ENCODE measurements at regions not wholly inside any gene's neighbourhood (a gene's known extent, or its start where the extent isn't known, plus 50 kb on each side); places are given as distances from the start of the nearest gene placed in this dataset.

DNA sequence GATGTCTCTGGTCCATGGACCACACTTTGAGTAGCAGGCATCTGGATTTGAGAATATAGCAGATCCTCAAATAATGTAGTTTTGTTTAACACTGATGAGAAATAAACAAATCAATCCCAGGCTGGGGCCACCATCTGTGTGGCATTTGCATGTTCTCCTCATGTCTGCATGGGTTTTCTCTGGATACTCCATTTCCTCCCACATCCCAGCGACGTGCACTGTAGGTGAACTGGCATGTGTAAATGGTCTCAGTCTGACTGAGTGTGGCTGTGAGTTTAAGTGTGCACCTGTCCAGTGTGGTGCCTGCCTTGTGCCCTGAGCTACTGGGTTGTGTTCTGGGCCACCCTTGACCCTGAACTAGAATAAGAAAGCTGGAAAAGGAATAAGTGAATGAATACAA is 66.3 kb upstream of the NANOGP8 start:
- FAIRE-seq: no peak
- Histone ChIP-seq H3K4me2 (ENCODE audit: low read length) (no peak overlapping the region), H3K9ac (ENCODE audit: low read length) (no peak overlapping the region)

DNA sequence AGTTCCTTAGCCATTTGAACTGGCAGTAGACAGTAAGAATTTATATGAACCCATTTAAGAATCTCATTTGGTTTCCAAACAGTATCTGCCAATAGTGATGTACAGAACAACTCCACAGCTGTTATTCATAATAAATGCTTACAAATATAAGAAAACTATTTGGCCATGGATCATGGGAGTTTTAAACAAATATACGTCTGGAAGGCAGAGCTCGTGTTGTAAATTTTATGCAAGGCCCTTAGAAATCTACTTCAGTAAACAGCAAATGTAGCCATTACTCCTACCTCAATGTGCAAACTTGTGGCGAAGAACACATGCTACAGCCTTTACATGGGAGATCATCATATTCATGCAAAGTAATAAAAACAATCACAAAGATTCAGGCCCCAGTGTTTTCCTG is 65.3 kb upstream of the NANOGP8 start:
- Mint-ChIP-seq H3K4me1 (ENCODE audit: low read depth, unreplicated experiment) (peaks cover 2% of the 10 kb centered on the region), H3K36me3 (ENCODE audit: low read depth, unreplicated experiment) (no peaks in the 10 kb centered on the region), H3K27me3 (ENCODE audit: low read depth, unreplicated experiment) (no peaks in the 10 kb centered on the region), H3K4me3 (ENCODE audit: unreplicated experiment) (no peak overlapping the region), H3K9me3 (ENCODE audit: unreplicated experiment) (no peaks in the 10 kb centered on the region), H3K27ac (ENCODE audit: unreplicated experiment) (no peak overlapping the region)
- Histone ChIP-seq H3K4me3 (ENCODE audit: insufficient read depth, low read depth, low read length) (no peak overlapping the region), H2AFZ (ENCODE audit: low read depth, low read length) (no peak overlapping the region), H3K27ac (ENCODE audit: low read depth, low read length) (no peak overlapping the region), H3K36me3 (ENCODE audit: insufficient read depth, low read length) (no peaks in the 10 kb centered on the region), H3K4me2 (ENCODE audit: low read length) (no peak overlapping the region), H3K9me3 (ENCODE audit: insufficient read depth, low read depth, low read length) (no peaks in the 10 kb centered on the region), H4K20me1 (ENCODE audit: insufficient read depth, low read length) (no peaks in the 10 kb centered on the region), H3K4me1 (ENCODE audit: insufficient read depth, low read length) (no peaks in the 10 kb centered on the region), H3K27me3 (ENCODE audit: insufficient read depth, low read length) (no peaks in the 10 kb centered on the region), H3K9ac (ENCODE audit: low read length) (no peak overlapping the region), H3K79me2 (ENCODE audit: insufficient read depth, low read length) (no peaks in the 10 kb centered on the region)
- DNase-seq (ENCODE audit: low read depth) (no peak), FAIRE-seq (no peak)
- TF ChIP-seq, protein P1, sequence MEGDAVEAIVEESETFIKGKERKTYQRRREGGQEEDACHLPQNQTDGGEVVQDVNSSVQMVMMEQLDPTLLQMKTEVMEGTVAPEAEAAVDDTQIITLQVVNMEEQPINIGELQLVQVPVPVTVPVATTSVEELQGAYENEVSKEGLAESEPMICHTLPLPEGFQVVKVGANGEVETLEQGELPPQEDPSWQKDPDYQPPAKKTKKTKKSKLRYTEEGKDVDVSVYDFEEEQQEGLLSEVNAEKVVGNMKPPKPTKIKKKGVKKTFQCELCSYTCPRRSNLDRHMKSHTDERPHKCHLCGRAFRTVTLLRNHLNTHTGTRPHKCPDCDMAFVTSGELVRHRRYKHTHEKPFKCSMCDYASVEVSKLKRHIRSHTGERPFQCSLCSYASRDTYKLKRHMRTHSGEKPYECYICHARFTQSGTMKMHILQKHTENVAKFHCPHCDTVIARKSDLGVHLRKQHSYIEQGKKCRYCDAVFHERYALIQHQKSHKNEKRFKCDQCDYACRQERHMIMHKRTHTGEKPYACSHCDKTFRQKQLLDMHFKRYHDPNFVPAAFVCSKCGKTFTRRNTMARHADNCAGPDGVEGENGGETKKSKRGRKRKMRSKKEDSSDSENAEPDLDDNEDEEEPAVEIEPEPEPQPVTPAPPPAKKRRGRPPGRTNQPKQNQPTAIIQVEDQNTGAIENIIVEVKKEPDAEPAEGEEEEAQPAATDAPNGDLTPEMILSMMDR (IDR thresholded peaks at IDR 0.05; ENCODE audit: insufficient read depth, low read depth, low read length): no peak
- TF ChIP-seq EZH2 (IDR thresholded peaks at IDR 0.05; ENCODE audit: insufficient read depth, low read length): no peak

More for the DNA sequence above, 66.3 kb upstream of the NANOGP8 start:
- Histone ChIP-seq H3K9me3 (ENCODE audit: insufficient read depth, low read depth, low read length) (no peaks in the 10 kb centered on the region), H3K27ac (ENCODE audit: low read depth, low read length) (no peak overlapping the region), H3K4me3 (ENCODE audit: insufficient read depth, low read depth, low read length) (no peak overlapping the region), H3K27me3 (ENCODE audit: insufficient read depth, low read length) (no peaks in the 10 kb centered on the region), H4K20me1 (ENCODE audit: insufficient read depth, low read length) (no peaks in the 10 kb centered on the region), H3K4me1 (ENCODE audit: insufficient read depth, low read length) (no peaks in the 10 kb centered on the region), H2AFZ (ENCODE audit: low read depth, low read length) (no peak overlapping the region), H3K79me2 (ENCODE audit: insufficient read depth, low read length) (no peaks in the 10 kb centered on the region), H3K36me3 (ENCODE audit: insufficient read depth, low read length) (no peaks in the 10 kb centered on the region)
- H3K4me3 Mint-ChIP-seq (ENCODE audit: unreplicated experiment): no peak overlapping the region
- H3K27ac Mint-ChIP-seq (ENCODE audit: unreplicated experiment): no peak overlapping the region
- H3K36me3 Mint-ChIP-seq (ENCODE audit: low read depth, unreplicated experiment): no peaks in the 10 kb centered on the region
- DNase-seq (ENCODE audit: low read depth): no peak
- no peak for TF ChIP-seq EZH2 (IDR thresholded peaks at IDR 0.05; ENCODE audit: insufficient read depth, low read length)
- TF ChIP-seq, protein P1 (IDR thresholded peaks at IDR 0.05; ENCODE audit: insufficient read depth, low read depth, low read length): no peak
- no peaks in the 10 kb centered on the region for H3K9me3 Mint-ChIP-seq (ENCODE audit: unreplicated experiment)
- no peaks in the 10 kb centered on the region for H3K27me3 Mint-ChIP-seq (ENCODE audit: low read depth, unreplicated experiment)
- no peaks in the 10 kb centered on the region for H3K4me1 Mint-ChIP-seq (ENCODE audit: low read depth, unreplicated experiment)

DNA sequence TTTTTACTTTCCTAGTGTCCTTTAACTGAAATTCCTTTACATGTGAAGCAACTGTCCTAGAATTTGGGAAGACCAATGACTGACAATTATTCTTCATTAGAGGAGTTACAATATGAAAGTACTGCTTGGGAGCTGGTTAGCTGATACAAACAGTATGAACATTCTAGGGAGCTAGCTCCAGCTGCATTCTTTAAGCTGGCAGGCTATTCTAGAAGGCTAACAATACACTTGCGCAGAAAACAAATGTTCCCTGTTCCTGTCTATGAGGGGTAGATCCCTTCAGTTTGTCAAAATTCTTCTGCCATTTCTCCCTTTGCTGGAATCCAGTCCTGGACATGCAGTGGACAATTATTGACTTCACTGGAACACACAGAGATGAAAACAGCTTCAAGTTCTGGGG is 60.2 kb upstream of the NANOGP8 start:
- no peak overlapping the region for H3K27ac Mint-ChIP-seq (ENCODE audit: unreplicated experiment)
- no peak for DNase-seq (ENCODE audit: low read depth)
- Histone ChIP-seq H3K9ac (ENCODE audit: low read length) (no peak overlapping the region), H3K36me3 (ENCODE audit: insufficient read depth, low read length) (no peaks in the 10 kb centered on the region), H3K9me3 (ENCODE audit: insufficient read depth, low read depth, low read length) (no peaks in the 10 kb centered on the region), H4K20me1 (ENCODE audit: insufficient read depth, low read length) (no peaks in the 10 kb centered on the region), H2AFZ (ENCODE audit: low read depth, low read length) (no peak overlapping the region), H3K4me1 (ENCODE audit: insufficient read depth, low read length) (no peaks in the 10 kb centered on the region), H3K27ac (ENCODE audit: low read depth, low read length) (no peak overlapping the region), H3K79me2 (ENCODE audit: insufficient read depth, low read length) (no peaks in the 10 kb centered on the region), H3K4me3 (ENCODE audit: insufficient read depth, low read depth, low read length) (no peak overlapping the region), H3K4me2 (ENCODE audit: low read length) (no peak overlapping the region), H3K27me3 (ENCODE audit: insufficient read depth, low read length) (no peaks in the 10 kb centered on the region)
- no peak overlapping the region for H3K4me3 Mint-ChIP-seq (ENCODE audit: unreplicated experiment)
- peaks cover 21% of the 10 kb centered on the region for H3K4me1 Mint-ChIP-seq (ENCODE audit: low read depth, unreplicated experiment)
- no peaks in the 10 kb centered on the region for H3K9me3 Mint-ChIP-seq (ENCODE audit: unreplicated experiment)
- no peaks in the 10 kb centered on the region for H3K27me3 Mint-ChIP-seq (ENCODE audit: low read depth, unreplicated experiment)
- no peaks in the 10 kb centered on the region for H3K36me3 Mint-ChIP-seq (ENCODE audit: low read depth, unreplicated experiment)
- no peak for FAIRE-seq
- TF ChIP-seq, protein P1 (IDR thresholded peaks at IDR 0.05; ENCODE audit: insufficient read depth, low read depth, low read length): no peak
- no peak for TF ChIP-seq EZH2 (IDR thresholded peaks at IDR 0.05; ENCODE audit: insufficient read depth, low read length)
